HCT116 (cell line): ENCODE measurements at regions not wholly inside any gene's neighbourhood (a gene's known extent, or its start where the extent isn't known, plus 50 kb on each side); places are given as distances from the start of the nearest gene placed in this dataset.

Source experiments
- ATAC-seq: fragments of 200-7000 bp; cut with Tn5 transposase; 2 replicates; pipeline ENCODE4 v1.9.1; 2020; ENCODE audit warnings: mild to moderate bottlenecking, moderate library complexity
- BruUV-seq: library from RNA; stranded (reverse); fragments of 400-500 nt; replicated peaks from 2 replicates; lab custom pipeline; 2021; lab: Mats Ljungman, UMichigan
- CTCF ChIA-PET: fragments of 300-600 bp; sonication (Branson Sonifier 250); formaldehyde crosslinking; loops from one replicate; lab custom pipeline; 2021; ENCODE audit warnings: antibody characterized with exemption; lab: Charles Lee
- POLR2A ChIA-PET: fragments of 300-600, 350-600 bp; sonication (Branson Sonifier 250); formaldehyde crosslinking; loops from one replicate; lab custom pipeline; 2021; ENCODE audit warnings: antibody characterized with exemption; lab: Charles Lee
- RAD21 ChIA-PET, 2 experiments: fragments of 300-600 bp; sonication (Branson Sonifier 250); formaldehyde crosslinking; loops; one replicate each; lab custom pipeline; 2023; ENCODE audit warnings: low total read pairs in 2 of 2; ENCODE audit not compliant: uncharacterized antibody in 2 of 2, unreplicated experiment in 2 of 2, low non-redundant PET in 1 of 2; lab: Charles Lee
- DNase-seq: peaks from one replicate; pipeline ENCODE4 v3.0.0-alpha.2; 2010; ENCODE audit warnings: low read depth, low spot score
- H2AFZ ChIP-seq: fragments of 200-600 bp; shearing (Covaris generic), sonication (generic); 2 replicates; pipeline ENCODE4 v1.6.1; 2017; ENCODE audit warnings: low read depth, mixed run types, mixed read lengths, antibody characterized with exemption, low read length; ENCODE audit not compliant: poor library complexity, severe bottlenecking
- H3K27ac ChIP-seq: 2 replicates; pipeline ENCODE4 v1.5.1; 2012; ENCODE audit warnings: low read depth, low read length
- H3K27me3 ChIP-seq: fragments of 200-600 bp; sonication (generic); 2 replicates; pipeline ENCODE4 v1.6.1; 2016; ENCODE audit warnings: mixed run types, low read length, mixed read lengths; ENCODE audit not compliant: insufficient read depth
- H3K36me3 ChIP-seq, 2 experiments: fragments of 200-500 bp in 1 of 2; fragments of 200-600 bp in 1 of 2; sonication (Bioruptor generic) in 1 of 2; sonication (generic) in 1 of 2; 2 replicates each; pipeline versions ENCODE4 v1.5.1 to v1.6.1; 2014 to 2016; ENCODE audit warnings: low read length in 2 of 2, inconsistent platforms in 1 of 2, mixed read lengths in 1 of 2, mixed run types in 1 of 2; ENCODE audit not compliant: insufficient read depth in 2 of 2, control insufficient read depth in 1 of 2
- H3K4me1 ChIP-seq, 2 experiments: fragments of 200-600 bp in 1 of 2; sonication (generic) in 1 of 2; 2 replicates each; pipeline versions ENCODE4 v1.5.1 to v1.6.1; 2012 to 2017; ENCODE audit warnings: low read length in 2 of 2, inconsistent platforms in 1 of 2, mild to moderate bottlenecking in 1 of 2, mixed read lengths in 1 of 2, mixed run types in 1 of 2, moderate library complexity in 1 of 2; ENCODE audit not compliant: insufficient read depth in 2 of 2, control insufficient read depth in 1 of 2
- H3K4me2 ChIP-seq: fragments of 200-600 bp; sonication (generic); 2 replicates; pipeline ENCODE4 v1.6.1; 2017; ENCODE audit warnings: mixed run types, low read length, mixed read lengths
- H3K4me3 ChIP-seq, 2 experiments: fragments of 200-600 bp in 1 of 2; sonication (generic) in 1 of 2; replicated peaks in 1 of 2; 2 replicates each; pipeline ENCODE4 v1.5.1; 2011 to 2016; ENCODE audit warnings: low read length in 2 of 2, control low read depth in 1 of 2, low read depth in 1 of 2, mild to moderate bottlenecking in 1 of 2, mixed read lengths in 1 of 2, mixed run types in 1 of 2
- H3K79me2 ChIP-seq: fragments of 200-600 bp; sonication (generic); 2 replicates; pipeline ENCODE4 v1.6.1; 2017; ENCODE audit warnings: mild to moderate bottlenecking, mixed run types, low read length, moderate library complexity, mixed read lengths; ENCODE audit not compliant: insufficient read depth
- H3K9ac ChIP-seq: fragments of 200-600 bp; sonication (generic); 2 replicates; pipeline ENCODE4 v1.6.1; 2016; ENCODE audit warnings: low read length, mixed read lengths
- H3K9me2 ChIP-seq: fragments of 200-600 bp; sonication (generic), shearing (Covaris generic); 2 replicates; pipeline ENCODE4 v1.6.1; 2017; ENCODE audit warnings: mixed run types, mild to moderate bottlenecking, moderate library complexity; ENCODE audit not compliant: insufficient read depth
- H3K9me3 ChIP-seq, 2 experiments: fragments of 200-500 bp in 1 of 2; fragments of 200-600 bp in 1 of 2; sonication (Bioruptor generic) in 1 of 2; sonication (generic) in 1 of 2; 2 replicates each; pipeline ENCODE4 v1.6.1; 2014 to 2017; ENCODE audit warnings: low read length in 2 of 2, mixed read lengths in 2 of 2, inconsistent platforms in 1 of 2, low read depth in 1 of 2, mild to moderate bottlenecking in 1 of 2, mixed run types in 1 of 2, moderate library complexity in 1 of 2; ENCODE audit not compliant: control insufficient read depth in 1 of 2, insufficient read depth in 1 of 2
- H4K20me1 ChIP-seq: fragments of 200-600 bp; sonication (generic), shearing (Covaris generic); 2 replicates; pipeline ENCODE4 v1.6.1; 2017; ENCODE audit warnings: mixed run types, mild to moderate bottlenecking, moderate library complexity; ENCODE audit not compliant: insufficient read depth
- CEBPB ChIP-seq: IDR thresholded peaks from 2 replicates; pipeline ENCODE4 v1.6.1; 2012; ENCODE audit warnings: low read depth
- CTCF ChIP-seq, 3 experiments: fragments of 200-600 bp in 1 of 3; sonication (generic) in 1 of 3; IDR thresholded peaks in 2 of 3; conservative IDR thresholded peaks in 1 of 3; 2 replicates each; pipeline ENCODE4 v1.5.1; 2012 to 2017; ENCODE audit warnings: low read depth in 2 of 3, low read length in 2 of 3, antibody characterized with exemption in 1 of 3, borderline replicate concordance in 1 of 3, control low read depth in 1 of 3, mild to moderate bottlenecking in 1 of 3, mixed read lengths in 1 of 3, mixed run types in 1 of 3, moderate library complexity in 1 of 3; ENCODE audit not compliant: insufficient read depth in 1 of 3
- ELF1 ChIP-seq: IDR thresholded peaks from 2 replicates; pipeline ENCODE4 v1.6.1; 2012; ENCODE audit warnings: low read depth, borderline replicate concordance
- EZH2 ChIP-seq: fragments of 200-600 bp; sonication (generic); IDR thresholded peaks from 2 replicates; pipeline ENCODE4 v1.6.1; 2017; ENCODE audit warnings: antibody characterized with exemption, mixed run types
- SIN3A ChIP-seq: IDR thresholded peaks from 2 replicates; pipeline ENCODE4 v1.6.1; 2012; ENCODE audit warnings: low read depth
- SP1 ChIP-seq: IDR thresholded peaks from 2 replicates; pipeline ENCODE4 v1.6.1; 2012; ENCODE audit warnings: low read depth
- SRF ChIP-seq: IDR thresholded peaks from 2 replicates; pipeline ENCODE4 v1.6.1; 2012; ENCODE audit warnings: low read depth
- YY1 ChIP-seq: IDR thresholded peaks from 2 replicates; pipeline ENCODE4 v1.6.1; 2011; ENCODE audit warnings: low read length, low read depth, moderate library complexity, mild to moderate bottlenecking; ENCODE audit not compliant: insufficient replicate concordance; ENCODE audit errors: extremely low read depth
- ZNF274 ChIP-seq: fragments of 200-500 bp; sonication (Bioruptor generic); IDR thresholded peaks from 2 replicates; pipeline ENCODE4 v1.6.1; 2014; ENCODE audit warnings: mild to moderate bottlenecking, low read depth, low read length, inconsistent platforms
- intact Hi-C: fragments of 100-400 bp; cut with micrococcal nuclease; formaldehyde crosslinking; loops from 2 replicates; pipeline ENCODE4 v1.10.0; 2022

GRCh38 chr1:10940451-10940804 is 72.0 kb upstream of the TARDBP start:
- ChIA-PET POLR2A (no interaction called here), RAD21 (no interaction called here)
- H3K4me1 ChIP-seq, result peaks cover 0 to 8% of the 10 kb centered on the region in 2 experiments; a peak in 2 of 4 replicates
- no peak overlapping the region for H3K9ac ChIP-seq
- no peaks in the 10 kb centered on the region for H4K20me1 ChIP-seq
- intact Hi-C loops, result no loop called here
- TF ChIP-seq YY1 (no peak), SP1 (no peak), CTCF (IDR thresholded peaks at IDR 0.05 in 2 of 3, conservative IDR thresholded peaks at IDR 0.05 in 1 of 3; ENCODE audit: borderline replicate concordance in 1 of 3, insufficient read depth in 1 of 3, low read depth in 2 of 3, low read length in 2 of 3) (no peak)
- TF ChIP-seq, all 23 proteins: peak for 0
- CTCF ChIA-PET, result no interaction called here
- Histone ChIP-seq H3K4me3 (no peak overlapping the region), H3K9me2 (no peaks in the 10 kb centered on the region), H3K4me2 (no peak overlapping the region), H2AFZ (no peak overlapping the region), H3K36me3 (no peaks in the 10 kb centered on the region), H3K9me3 (no peaks in the 10 kb centered on the region), H3K27me3 (no peaks in the 10 kb centered on the region; the same call in 1 of the 2 replicates), H3K27ac (no peak overlapping the region), H3K79me2 (no peaks in the 10 kb centered on the region)
- ATAC-seq, result no peak
- no TSS peak for BruUV-seq
- no peak for DNase-seq

- Histone ChIP-seq H3K27ac (no peak overlapping the region), H3K79me2 (no peaks in the 10 kb centered on the region), H3K27me3 (no peaks in the 10 kb centered on the region; the same call in 1 of the 2 replicates), H3K4me2 (no peak overlapping the region), H3K4me3 (no peak overlapping the region), H4K20me1 (no peaks in the 10 kb centered on the region), H3K9me2 (no peaks in the 10 kb centered on the region), H3K4me1 (peaks cover 0 to 8% of the 10 kb centered on the region in 2 experiments; a peak in 2 of 4 replicates), H3K9ac (no peak overlapping the region), H2AFZ (no peak overlapping the region), H3K36me3 (no peaks in the 10 kb centered on the region), H3K9me3 (no peaks in the 10 kb centered on the region)
- CTCF ChIA-PET, result no interaction called here
- intact Hi-C loops, result no loop called here
- DNase-seq (no peak), ATAC-seq (no peak)
- POLR2A ChIA-PET, result no interaction called here
- RAD21 ChIA-PET, result no interaction called here
- TF ChIP-seq YY1, result no peak
- TF ChIP-seq SP1, result no peak
- no peak for TF ChIP-seq EZH2
- TF ChIP-seq ELF1, result no peak
- no peak for TF ChIP-seq ZNF274
- TF ChIP-seq SRF, result no peak
- TF ChIP-seq CEBPB, result no peak
- no peak for TF ChIP-seq CTCF (IDR thresholded peaks at IDR 0.05 in 2 of 3, conservative IDR thresholded peaks at IDR 0.05 in 1 of 3; ENCODE audit: borderline replicate concordance in 1 of 3, insufficient read depth in 1 of 3, low read depth in 2 of 3, low read length in 2 of 3)
- TF ChIP-seq SIN3A, result no peak
- no TSS peak for BruUV-seq
Observed at GRCh38 chr1:10940838-10941237, 71.6 kb upstream of the TARDBP start.
